Kidney (tissue), 13 donors: ENCODE measurements at regions not wholly inside any gene's neighbourhood (a gene's known extent, or its start where the extent isn't known, plus 50 kb on each side); places are given as distances from the start of the nearest gene placed in this dataset.
A peak's percentile ranks its signal among the peaks of the same experiment; 100 is the strongest.
"Not testable (repeated sequence)": the region's sequence is repeated elsewhere in the genome, so short reads cannot be mapped to it uniquely, and the experiment has no call there.

Source experiments
- DNase-seq, 5 donors: peaks; one replicate each; pipeline ENCODE4 v3.0.0-alpha.2; 2013 to 2020
- FAIRE-seq: peaks from 2 replicates; lab custom pipeline; 2012; peaks lifted over from hg19 to GRCh38; lab: Jason Lieb, UNC
- H3K27ac ChIP-seq, 2 donors: one replicate each; pipeline ENCODE4 v1.7.0; 2013; ENCODE audit warnings: low read depth in 2 of 2, low read length in 2 of 2, inconsistent platforms in 1 of 2
- H3K27me3 ChIP-seq: one replicate; pipeline ENCODE4 v1.7.1; 2013; ENCODE audit warnings: low read length, inconsistent platforms; ENCODE audit not compliant: control insufficient read depth, insufficient read depth
- H3K36me3 ChIP-seq, 3 donors: one replicate each; pipeline versions ENCODE4 v1.7.0 to v1.7.1; 2013; ENCODE audit warnings: low read length in 3 of 3, control low read depth in 1 of 3, inconsistent platforms in 1 of 3; ENCODE audit not compliant: insufficient read depth in 3 of 3, control insufficient read depth in 2 of 3
- H3K4me1 ChIP-seq, 3 donors: one replicate each; pipeline versions ENCODE4 v1.7.0 to v1.7.1; 2013; ENCODE audit warnings: low read length in 3 of 3, inconsistent platforms in 1 of 3, low read depth in 1 of 3; ENCODE audit not compliant: control insufficient read depth in 2 of 3, insufficient read depth in 2 of 3
- H3K4me3 ChIP-seq, 3 donors: one replicate each; pipeline versions ENCODE4 v1.7.0 to v1.8.1; 2013; ENCODE audit warnings: low read length in 3 of 3, control low read depth in 1 of 3, inconsistent platforms in 1 of 3
- H3K9ac ChIP-seq, 3 donors: one replicate each; pipeline versions ENCODE4 v1.7.0 to v1.7.1; 2013; ENCODE audit warnings: low read length in 3 of 3, control low read depth in 1 of 3, inconsistent platforms in 1 of 3
- H3K9me3 ChIP-seq, 3 donors: one replicate each; pipeline versions ENCODE4 v1.7.0 to v1.7.1; 2013; ENCODE audit warnings: low read length in 3 of 3, control low read depth in 1 of 3, inconsistent platforms in 1 of 3; ENCODE audit not compliant: control insufficient read depth in 2 of 3, insufficient read depth in 1 of 3
- intact Hi-C: fragments of 100-400 bp; cut with DNase I; formaldehyde crosslinking; loops from one replicate; pipeline ENCODE4 v1.11.1; 2022
- TF ChIP-seq, protein P1 (sequence below): IDR thresholded peaks from 3 replicates; pipeline ENCODE4 v1.5.1; 2012; ENCODE audit warnings: mild to moderate bottlenecking, moderate library complexity, borderline replicate concordance; ENCODE audit not compliant: insufficient read depth; ENCODE audit errors: extremely low read depth
- donor health status: control.
- donor health status: control.
- donor health status: control.
- donor health status: control.
- donor health status: control.
- donor health status: DM: yes; HTN: yes; CAD: no.
- donor health status: Normal renal cell carcinoma (clear cell type).

DNA sequence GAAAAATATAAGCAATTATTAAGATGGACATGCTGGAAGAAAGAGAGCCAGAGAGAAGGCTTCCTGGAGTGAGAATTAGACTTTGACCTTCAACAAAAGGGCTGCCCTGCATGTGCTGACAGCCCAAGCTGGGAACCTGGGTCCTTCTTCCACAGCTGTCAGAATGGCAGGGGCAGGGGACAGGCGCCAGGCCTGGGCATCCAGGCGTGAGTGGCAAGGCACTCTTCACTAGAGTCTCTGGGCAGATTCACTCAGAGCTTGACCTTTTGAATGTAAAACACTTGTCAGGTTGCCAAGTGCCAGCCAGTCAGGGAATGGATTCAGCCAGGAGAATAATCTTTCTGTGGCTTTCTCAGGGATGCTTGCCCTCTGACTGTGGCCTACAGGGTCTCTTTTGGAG lies 119.1 kb upstream of the CLINT1 start:
- DNase-seq: peak in 2 of 5 donors; percentile 38 to 45
- no peaks in the 10 kb centered on the region for H3K36me3 ChIP-seq
- H3K27me3 ChIP-seq: no peaks in the 10 kb centered on the region
- H3K4me1 ChIP-seq: no peaks in the 10 kb centered on the region
- no peak overlapping the region for H3K4me3 ChIP-seq
- TF ChIP-seq, protein P1, sequence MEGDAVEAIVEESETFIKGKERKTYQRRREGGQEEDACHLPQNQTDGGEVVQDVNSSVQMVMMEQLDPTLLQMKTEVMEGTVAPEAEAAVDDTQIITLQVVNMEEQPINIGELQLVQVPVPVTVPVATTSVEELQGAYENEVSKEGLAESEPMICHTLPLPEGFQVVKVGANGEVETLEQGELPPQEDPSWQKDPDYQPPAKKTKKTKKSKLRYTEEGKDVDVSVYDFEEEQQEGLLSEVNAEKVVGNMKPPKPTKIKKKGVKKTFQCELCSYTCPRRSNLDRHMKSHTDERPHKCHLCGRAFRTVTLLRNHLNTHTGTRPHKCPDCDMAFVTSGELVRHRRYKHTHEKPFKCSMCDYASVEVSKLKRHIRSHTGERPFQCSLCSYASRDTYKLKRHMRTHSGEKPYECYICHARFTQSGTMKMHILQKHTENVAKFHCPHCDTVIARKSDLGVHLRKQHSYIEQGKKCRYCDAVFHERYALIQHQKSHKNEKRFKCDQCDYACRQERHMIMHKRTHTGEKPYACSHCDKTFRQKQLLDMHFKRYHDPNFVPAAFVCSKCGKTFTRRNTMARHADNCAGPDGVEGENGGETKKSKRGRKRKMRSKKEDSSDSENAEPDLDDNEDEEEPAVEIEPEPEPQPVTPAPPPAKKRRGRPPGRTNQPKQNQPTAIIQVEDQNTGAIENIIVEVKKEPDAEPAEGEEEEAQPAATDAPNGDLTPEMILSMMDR: no peak
- H3K9ac ChIP-seq: no peak overlapping the region
- H3K9me3 ChIP-seq: no peaks in the 10 kb centered on the region
- no peak for FAIRE-seq
- H3K27ac ChIP-seq: no peak overlapping the region
- intact Hi-C loops: no loop called here

DNA sequence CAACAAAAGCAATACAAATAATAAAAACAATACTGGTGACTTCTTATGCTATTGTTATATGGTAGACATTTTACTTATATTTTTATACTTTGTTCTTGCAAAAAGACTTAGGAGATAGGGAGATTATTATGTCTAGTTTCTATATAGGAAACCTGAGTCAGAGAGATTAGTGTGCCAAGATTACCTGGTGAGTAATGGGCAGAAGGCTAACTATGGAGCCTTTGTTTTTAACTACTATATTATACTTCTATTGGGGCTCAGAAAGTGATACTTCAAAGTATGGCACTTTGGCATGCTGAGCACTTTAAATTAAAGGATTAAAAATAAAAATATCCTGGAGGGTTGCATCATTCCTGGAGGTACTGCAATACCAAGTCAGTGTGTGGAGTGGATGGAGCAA lies 117.5 kb upstream of the CLINT1 start:
- TF ChIP-seq, protein P1: no peak
- intact Hi-C loops: no loop called here
- Histone ChIP-seq H3K27me3 (no peaks in the 10 kb centered on the region), H3K9me3 (no peaks in the 10 kb centered on the region), H3K9ac (no peak overlapping the region), H3K4me3 (no peak overlapping the region), H3K4me1 (no peaks in the 10 kb centered on the region), H3K27ac (no peak overlapping the region), H3K36me3 (no peaks in the 10 kb centered on the region)
- FAIRE-seq (no peak), DNase-seq (no peak)

DNA sequence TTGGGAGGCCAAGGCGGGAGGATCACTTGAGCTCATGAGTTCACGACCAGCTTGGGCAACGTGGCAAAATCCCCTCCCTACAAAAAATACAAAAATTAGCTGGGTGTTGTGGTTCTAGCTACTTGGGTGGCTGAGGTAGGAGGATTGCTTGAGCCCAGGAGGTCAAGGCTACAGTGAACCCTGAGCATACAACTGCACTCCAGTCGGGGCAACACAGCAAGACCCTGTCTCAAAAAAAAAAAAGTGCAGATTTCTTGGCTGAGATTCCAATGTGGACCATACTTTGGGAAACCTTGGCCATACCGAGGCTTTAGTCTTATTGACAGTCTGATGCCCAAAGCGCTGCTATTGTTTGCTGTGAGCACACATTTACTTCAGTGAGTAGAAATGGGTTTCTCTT lies 113.6 kb upstream of the CLINT1 start:
- Histone ChIP-seq H3K36me3 (no peaks in the 10 kb centered on the region), H3K4me1 (no peaks in the 10 kb centered on the region), H3K27ac (no peak overlapping the region), H3K9ac (no peak overlapping the region), H3K9me3 (no peaks in the 10 kb centered on the region), H3K27me3 (no peaks in the 10 kb centered on the region), H3K4me3 (no peak overlapping the region)
- FAIRE-seq: no peak
- intact Hi-C loops: no loop called here
- TF ChIP-seq, protein P1: no peak
- no peak for DNase-seq

DNA sequence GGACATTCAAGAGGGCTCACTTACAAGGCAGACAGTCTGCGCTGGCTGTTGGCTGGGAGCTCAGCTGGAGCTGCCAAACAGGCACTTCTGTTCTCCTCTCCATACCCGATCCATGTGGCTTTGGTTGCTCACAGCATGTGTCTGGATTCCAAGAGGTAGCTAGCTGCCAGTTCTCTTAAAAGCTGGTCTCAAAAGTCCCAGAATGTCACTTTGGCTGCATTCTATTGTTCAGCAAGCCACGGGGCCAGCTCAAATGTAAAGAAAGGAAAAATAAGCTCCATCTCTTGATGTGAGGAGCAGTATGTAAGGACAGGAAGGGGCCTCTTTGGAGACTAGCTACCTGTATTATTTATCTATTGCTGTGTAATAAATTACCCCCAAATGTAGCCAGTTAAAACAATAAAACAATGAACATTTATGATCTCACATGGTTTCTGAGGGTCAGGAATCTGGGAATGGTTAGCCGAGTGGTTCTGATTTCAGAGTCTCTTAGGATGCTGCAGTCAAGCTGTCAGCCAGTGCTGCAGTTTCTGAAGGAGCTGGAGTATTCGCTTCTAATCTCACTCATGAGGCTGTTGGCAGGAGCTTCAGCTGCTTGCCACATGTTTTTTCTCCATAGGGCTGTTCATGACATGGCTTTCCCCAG lies 112.7 kb upstream of the CLINT1 start:
- Histone ChIP-seq H3K4me3 (no peak overlapping the region), H3K36me3 (no peaks in the 10 kb centered on the region), H3K4me1 (no peaks in the 10 kb centered on the region), H3K27me3 (no peaks in the 10 kb centered on the region), H3K9me3 (no peaks in the 10 kb centered on the region), H3K27ac (no peak overlapping the region), H3K9ac (no peak overlapping the region)
- DNase-seq (peak in 1 of 5 donors; percentile 29), FAIRE-seq (no peak)
- TF ChIP-seq, protein P1: no peak
- intact Hi-C loops: no loop called here

DNA sequence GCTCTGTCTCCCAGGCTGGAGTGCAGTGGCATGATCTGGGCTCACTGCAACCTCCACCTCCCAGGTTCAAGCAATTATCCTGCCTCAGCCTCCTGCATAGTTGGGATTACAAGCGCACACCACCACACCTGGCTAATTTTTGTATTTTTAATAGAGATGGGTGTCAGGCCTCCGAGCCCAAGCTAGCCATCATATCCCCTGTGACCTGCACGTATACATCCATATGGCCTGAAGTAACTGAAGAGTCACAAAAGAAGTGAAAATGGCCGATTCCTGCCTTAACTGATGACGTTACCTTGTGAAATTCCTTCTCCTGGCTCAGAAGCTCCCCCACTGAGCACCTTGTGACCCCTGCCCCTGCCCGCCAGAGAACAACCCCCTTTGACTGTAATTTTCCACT lies 109.6 kb upstream of the CLINT1 start:
- FAIRE-seq, H3K4me1 ChIP-seq, H3K4me3 ChIP-seq, H3K27ac ChIP-seq, intact Hi-C loops, DNase-seq, H3K9ac ChIP-seq, H3K27me3 ChIP-seq, H3K9me3 ChIP-seq, H3K36me3 ChIP-seq: not testable (repeated sequence)
